Cardiac muscle cell (in vitro differentiated cells and primary cell): ENCODE measurements at regions not wholly inside any gene's neighbourhood (a gene's known extent, or its start where the extent isn't known, plus 50 kb on each side); places are given as distances from the start of the nearest gene placed in this dataset.
A peak's percentile ranks its signal among the peaks of the same experiment; 100 is the strongest.
"Not testable (repeated sequence)": the region's sequence is repeated elsewhere in the genome, so short reads cannot be mapped to it uniquely, and the experiment has no call there.

ENCODE experiments used
- DNase-seq, 2 donors: peaks; one replicate each; pipeline versions ENCODE4 v3.0.0 to v3.0.0-alpha.2; 2010 to 2017; ENCODE audit warnings: low read depth in 1 of 2, low spot score in 1 of 2
- H3K27ac ChIP-seq: fragments of 200-600 bp; sonication (generic); 2 replicates; pipeline ENCODE4 v1.5.1; 2016
- H3K27me3 ChIP-seq: fragments of 200-600 bp; sonication (generic); 2 replicates; pipeline ENCODE4 v1.6.0; 2016; ENCODE audit warnings: control low read depth
- H3K36me3 ChIP-seq: fragments of 200-600 bp; sonication (generic); 2 replicates; pipeline ENCODE4 v1.5.1; 2016; ENCODE audit warnings: control low read depth
- H3K4me1 ChIP-seq: fragments of 200-600 bp; sonication (generic); 2 replicates; pipeline ENCODE4 v1.8.1; 2017; ENCODE audit warnings: low read depth, mild to moderate bottlenecking, mixed run types
- H3K4me3 ChIP-seq: fragments of 200-600 bp; sonication (generic); 2 replicates; pipeline ENCODE4 v1.5.1; 2016; ENCODE audit warnings: mild to moderate bottlenecking
- H3K9me3 ChIP-seq: fragments of 200-600 bp; sonication (generic); 2 replicates; pipeline ENCODE4 v1.5.1; 2017; ENCODE audit warnings: low read depth, mild to moderate bottlenecking, control low read depth
- CTCF ChIP-seq: IDR thresholded peaks from 2 replicates; pipeline ENCODE4 v1.5.1; 2012; ENCODE audit warnings: low read depth, mild to moderate bottlenecking, low read length

- Histone ChIP-seq H3K36me3 (no peaks in the 10 kb centered on the region), H3K9me3 (no peaks in the 10 kb centered on the region), H3K27me3 (no peaks in the 10 kb centered on the region), H3K27ac (no peak overlapping the region), H3K4me3 (no peak overlapping the region), H3K4me1 (no peaks in the 10 kb centered on the region)
- no peak for DNase-seq
- TF ChIP-seq CTCF = no peak
Observed at GRCh38 chr4:138632856-138633579, 382.6 kb upstream of the NOCT start.

DNA sequence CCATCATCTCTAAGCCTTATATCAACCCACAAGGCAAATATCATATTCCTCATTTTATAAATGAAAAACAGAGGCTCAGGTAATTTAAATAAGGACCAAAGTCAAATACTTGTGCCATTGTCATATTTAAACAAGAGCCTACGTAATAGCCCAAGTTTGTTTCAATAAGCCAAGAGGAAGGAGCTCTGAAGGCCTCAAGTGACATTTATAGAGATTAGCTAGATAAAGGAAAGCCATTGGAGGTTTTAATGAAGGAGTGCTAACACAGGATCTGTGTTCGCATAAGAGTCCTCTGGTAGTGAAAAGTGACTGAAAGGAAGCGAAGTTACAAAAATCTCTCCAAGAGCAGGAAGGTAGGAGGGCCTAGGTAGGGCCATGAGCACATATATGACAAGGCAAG is 384.9 kb upstream of the NOCT start:
- Histone ChIP-seq H3K27ac (no peak overlapping the region), H3K36me3 (no peaks in the 10 kb centered on the region), H3K4me1 (no peaks in the 10 kb centered on the region), H3K27me3 (no peaks in the 10 kb centered on the region), H3K9me3 (no peaks in the 10 kb centered on the region), H3K4me3 (no peak overlapping the region)
- no peak for DNase-seq
- TF ChIP-seq CTCF = no peak

- no peak for DNase-seq
- Histone ChIP-seq H3K9me3 (no peaks in the 10 kb centered on the region), H3K4me3 (no peak overlapping the region), H3K36me3 (no peaks in the 10 kb centered on the region), H3K27me3 (no peaks in the 10 kb centered on the region), H3K4me1 (no peaks in the 10 kb centered on the region), H3K27ac (no peak overlapping the region)
- TF ChIP-seq CTCF = no peak
Observed at GRCh38 chr4:138629669-138630068, 385.9 kb upstream of the NOCT start.

GRCh38 chr4:138627096-138627495 is 384.9 kb upstream of the SLC7A11 start:
- Histone ChIP-seq H3K9me3 (no peaks in the 10 kb centered on the region), H3K27me3 (no peaks in the 10 kb centered on the region), H3K4me1 (no peaks in the 10 kb centered on the region), H3K36me3 (no peaks in the 10 kb centered on the region), H3K27ac (no peak overlapping the region), H3K4me3 (no peak overlapping the region)
- TF ChIP-seq CTCF = no peak
- DNase-seq = no peak

GRCh38 chr4:138622362-138622761 is 380.2 kb upstream of the SLC7A11 start:
- not testable (repeated sequence) for H3K9me3 ChIP-seq, H3K27me3 ChIP-seq, H3K27ac ChIP-seq, DNase-seq, H3K4me1 ChIP-seq, H3K36me3 ChIP-seq, H3K4me3 ChIP-seq

DNA sequence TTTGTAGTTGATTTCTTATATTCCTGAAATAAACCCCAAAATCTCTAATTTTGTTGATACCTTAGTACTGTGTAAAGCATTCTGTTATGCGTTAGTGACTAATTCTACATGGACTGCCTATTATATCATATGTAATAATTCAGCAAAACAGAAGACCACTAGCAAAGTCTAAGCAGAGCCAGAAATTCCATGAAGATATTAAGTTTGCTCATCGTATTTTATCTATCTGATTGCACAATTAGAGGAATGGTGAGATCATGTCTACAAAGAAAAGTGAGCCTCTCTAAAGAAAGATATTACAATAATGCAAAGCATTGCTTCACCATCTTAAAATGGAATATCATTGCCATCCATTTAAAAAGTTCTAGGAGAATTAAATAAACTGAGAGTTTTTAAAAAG is 374.6 kb upstream of the SLC7A11 start:
- DNase-seq = peak in 1 of 2 donors; percentile 68
- Histone ChIP-seq H3K4me3 (no peak overlapping the region), H3K27me3 (no peaks in the 10 kb centered on the region), H3K9me3 (no peaks in the 10 kb centered on the region), H3K4me1 (no peaks in the 10 kb centered on the region), H3K36me3 (no peaks in the 10 kb centered on the region), H3K27ac (no peak overlapping the region)
- no peak for TF ChIP-seq CTCF
